ENCODE measurements at regions not wholly inside any gene's neighbourhood (a gene's known extent, or its start where the extent isn't known, plus 50 kb on each side); places are given as distances from the start of the nearest gene placed in this dataset.
"Not testable (repeated sequence)": the region's sequence is repeated elsewhere in the genome, so short reads cannot be mapped to it uniquely, and the experiment has no call there.

DNA sequence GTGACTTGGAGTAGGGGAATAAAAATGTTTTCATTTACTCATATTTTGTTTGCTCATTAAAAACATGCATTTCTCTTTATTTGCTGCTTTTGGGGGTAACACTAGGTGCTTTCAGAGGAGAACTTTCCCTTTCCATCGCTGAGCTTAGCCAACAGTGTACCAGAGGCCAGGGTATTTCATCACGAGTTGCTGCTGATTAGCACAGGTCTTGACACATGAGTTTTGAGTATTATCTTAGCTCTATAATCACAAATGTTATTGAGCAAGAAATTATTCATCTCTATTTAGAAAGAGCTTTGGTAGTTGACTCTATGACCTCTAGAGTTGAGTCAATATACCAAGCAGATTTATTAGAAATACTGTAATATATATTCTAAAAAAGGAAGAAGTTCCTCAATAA lies 375.9 kb downstream of the NXPH1 start:
- DNase-seq (ENCODE audit: low read depth, low spot score), result no peak

DNA sequence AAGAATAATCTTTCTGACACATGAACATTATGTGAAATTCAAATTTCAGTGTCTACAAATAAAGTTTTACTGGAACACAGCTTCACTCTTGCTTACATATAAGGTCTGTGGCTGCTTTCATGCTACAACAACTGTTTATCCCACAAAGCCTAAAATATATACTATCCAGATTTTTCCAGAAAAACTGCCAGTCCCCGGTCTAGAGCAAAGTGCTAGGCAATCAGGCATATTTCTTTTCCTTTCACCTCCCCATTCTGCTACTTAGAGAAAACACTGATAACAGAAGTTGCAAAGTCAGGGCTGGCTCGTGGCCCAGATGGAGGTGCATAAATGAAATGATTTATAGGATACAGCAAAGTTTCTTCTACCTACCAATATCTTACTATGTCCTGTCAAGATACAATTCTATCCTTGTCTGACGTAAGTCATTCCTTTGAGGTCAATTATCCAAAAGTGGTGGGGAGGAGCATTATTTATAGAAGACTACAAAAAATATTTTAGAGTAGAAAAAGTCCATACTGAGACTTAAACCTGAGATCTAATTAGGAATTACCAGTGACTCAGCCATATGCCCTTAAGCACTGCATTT lies 384.1 kb downstream of the NXPH1 start:
- peak; percentile 8 for DNase-seq (ENCODE audit: low read depth, low spot score)

GRCh38 chr7:8818406-8818805 lies 385.0 kb downstream of the NXPH1 start:
- DNase-seq (ENCODE audit: low read depth, low spot score), result no peak

DNA sequence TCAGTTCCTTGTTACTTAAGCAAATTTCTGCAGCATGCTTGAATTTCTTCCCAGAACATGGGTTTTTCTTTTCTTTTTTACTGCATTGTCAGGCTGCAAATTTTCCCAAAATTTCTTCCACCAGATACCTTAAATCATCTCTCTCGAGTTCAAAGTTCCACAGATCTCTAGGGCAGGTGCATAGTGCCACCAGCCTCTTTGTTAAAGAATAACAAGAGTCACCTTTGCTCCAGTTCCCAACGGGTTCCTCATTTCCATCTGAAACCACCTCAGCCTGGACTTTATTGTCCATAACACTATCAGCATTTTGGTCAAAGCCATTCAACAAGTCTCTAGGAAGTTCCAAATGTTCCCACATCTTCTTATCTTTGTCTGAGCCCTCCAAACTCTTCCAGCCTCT lies 389.2 kb downstream of the NXPH1 start:
- no peak for DNase-seq (ENCODE audit: low read depth, low spot score)

- no peak for DNase-seq (ENCODE audit: low read depth, low spot score)
These were observed 390.1 kb downstream of the NXPH1 start for GRCh38 chr7:8823486-8823885.

GRCh38 chr7:8827329-8827728 lies 393.9 kb downstream of the NXPH1 start:
- DNase-seq (ENCODE audit: low read depth, low spot score), result no peak

GRCh38 chr7:8829100-8829499 lies 395.7 kb downstream of the NXPH1 start:
- no peak for DNase-seq (ENCODE audit: low read depth, low spot score)

DNA sequence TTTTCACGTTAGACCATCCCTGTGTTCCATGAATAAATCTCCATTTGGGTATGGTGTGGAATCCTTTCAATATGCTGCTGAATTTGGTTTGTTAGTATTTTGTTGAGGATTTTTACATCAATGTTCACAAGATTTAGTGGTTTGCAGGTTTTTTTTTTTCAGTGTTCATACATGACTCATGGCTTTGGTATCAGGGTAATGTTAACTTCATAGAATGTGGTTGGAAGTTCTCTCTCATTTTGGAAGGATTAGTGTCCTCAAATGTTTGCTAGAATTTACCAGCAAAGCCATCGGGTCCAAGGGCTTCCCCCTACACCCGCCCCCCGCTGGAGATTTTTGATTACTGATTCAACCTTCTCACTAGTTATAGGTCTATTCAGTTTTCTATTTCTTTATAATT lies 398.0 kb downstream of the NXPH1 start:
- peak; percentile 83 for DNase-seq (ENCODE audit: low read depth, low spot score)

- DNase-seq (ENCODE audit: low read depth, low spot score), result no peak
These were observed 399.9 kb downstream of the NXPH1 start for GRCh38 chr7:8833355-8833754.

GRCh38 chr7:8841171-8841570 lies 407.8 kb downstream of the NXPH1 start:
- no peak for DNase-seq (ENCODE audit: low read depth, low spot score)

DNA sequence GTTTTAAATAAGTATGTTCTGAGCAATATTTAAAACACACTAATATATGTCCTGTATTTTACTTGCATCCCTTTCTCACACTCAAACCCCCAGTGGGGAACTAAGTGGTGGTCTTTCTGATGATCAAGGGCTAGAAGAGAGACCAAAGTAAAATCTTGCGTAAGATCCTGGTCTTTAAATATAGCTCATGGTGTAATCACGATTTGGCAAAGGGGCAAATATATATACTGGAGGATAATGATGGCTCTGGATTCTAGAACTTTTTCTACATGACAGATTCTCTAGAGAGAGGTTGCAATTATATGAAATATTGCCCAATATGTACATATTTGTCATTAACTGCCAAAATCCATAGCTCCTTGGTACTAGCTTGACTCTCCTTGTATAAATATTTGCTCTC lies 438.3 kb downstream of the NXPH1 start:
- DNase-seq (ENCODE audit: low read depth, low spot score), result no peak

GRCh38 chr7:8881916-8882315 lies 448.5 kb downstream of the NXPH1 start:
- DNase-seq (ENCODE audit: low read depth, low spot score), result no peak

GRCh38 chr7:8885480-8886000 lies 452.1 kb downstream of the NXPH1 start:
- no peak for DNase-seq (ENCODE audit: low read depth, low spot score)

GRCh38 chr7:8890346-8890745 lies 456.9 kb downstream of the NXPH1 start:
- not testable (repeated sequence) for DNase-seq (ENCODE audit: low read depth, low spot score)

- DNase-seq (ENCODE audit: low read depth, low spot score), result no peak
These were observed 460.4 kb downstream of the NXPH1 start for GRCh38 chr7:8893775-8894174.

DNA sequence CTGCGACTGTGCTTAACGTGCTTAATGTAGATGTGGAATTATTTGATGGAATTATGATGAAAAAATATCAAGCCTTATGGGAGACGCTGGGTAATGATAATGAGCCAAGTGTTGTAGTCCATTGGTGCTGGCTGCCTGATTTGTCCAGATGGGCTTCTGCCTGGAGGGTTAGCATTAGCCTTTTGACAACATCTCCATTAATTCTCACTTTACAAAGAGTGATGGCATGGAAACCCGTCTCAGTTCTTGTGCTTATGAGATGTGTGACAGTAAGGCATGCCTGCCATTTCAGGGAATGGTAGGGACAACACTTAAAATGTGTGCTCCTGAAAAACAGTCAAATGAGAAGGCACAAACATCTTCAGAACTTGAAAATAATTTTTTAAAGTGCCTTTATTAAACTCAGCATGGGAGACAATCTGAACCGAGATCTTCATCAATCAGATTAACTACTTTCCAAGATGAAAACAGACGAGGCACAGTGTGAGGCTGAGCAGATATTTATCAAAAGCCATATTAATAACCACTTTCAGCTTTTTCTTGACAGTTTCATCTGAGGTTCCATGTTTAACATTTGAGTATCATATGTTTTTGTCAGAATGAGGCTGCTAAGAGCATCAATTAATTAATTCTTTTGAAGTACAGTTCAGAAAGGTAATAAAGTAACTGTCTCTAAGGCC lies 473.1 kb downstream of the NXPH1 start:
- DNase-seq (ENCODE audit: low read depth, low spot score), result no peak

DNA sequence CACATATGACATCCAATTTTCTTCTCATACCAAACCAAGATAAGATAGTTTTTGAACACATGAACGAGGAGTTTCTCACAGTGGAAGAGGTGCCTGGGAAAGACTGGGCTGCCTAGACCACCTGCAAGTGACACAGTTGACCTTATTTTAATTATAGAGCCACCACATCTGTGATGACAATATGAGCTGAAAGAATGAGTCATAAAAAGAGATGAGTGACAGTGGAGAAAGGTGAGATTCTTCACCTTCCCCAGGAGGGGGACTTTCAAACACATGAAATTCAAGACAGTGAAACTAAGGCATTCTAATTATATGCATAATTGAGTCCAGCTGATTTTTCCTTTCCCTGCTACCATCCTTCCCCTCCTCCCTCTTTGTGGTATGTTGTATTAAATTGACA lies 475.5 kb downstream of the NXPH1 start:
- no peak for DNase-seq (ENCODE audit: low read depth, low spot score)

GRCh38 chr7:8913682-8914081 lies 480.3 kb downstream of the NXPH1 start:
- DNase-seq (ENCODE audit: low read depth, low spot score), result no peak

DNA sequence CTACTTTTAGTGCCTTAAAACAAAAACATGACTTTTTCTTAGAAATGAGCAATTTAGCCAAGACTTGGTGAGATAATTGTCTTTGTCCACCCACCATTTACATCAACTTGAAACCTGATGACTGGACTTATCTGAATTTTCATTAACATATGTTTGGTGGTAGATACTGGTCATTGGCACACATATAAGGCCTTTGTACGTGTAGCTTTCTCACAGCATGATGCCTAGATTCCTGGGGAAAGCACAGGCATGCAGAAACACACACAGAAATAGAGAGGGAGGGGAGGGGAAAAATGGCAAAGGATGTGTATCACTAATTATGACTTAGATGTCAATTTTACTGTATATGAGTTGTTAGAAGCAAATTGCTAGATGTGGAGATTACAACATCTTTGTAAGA lies 488.4 kb downstream of the NXPH1 start:
- DNase-seq (ENCODE audit: low read depth, low spot score), result no peak

DNA sequence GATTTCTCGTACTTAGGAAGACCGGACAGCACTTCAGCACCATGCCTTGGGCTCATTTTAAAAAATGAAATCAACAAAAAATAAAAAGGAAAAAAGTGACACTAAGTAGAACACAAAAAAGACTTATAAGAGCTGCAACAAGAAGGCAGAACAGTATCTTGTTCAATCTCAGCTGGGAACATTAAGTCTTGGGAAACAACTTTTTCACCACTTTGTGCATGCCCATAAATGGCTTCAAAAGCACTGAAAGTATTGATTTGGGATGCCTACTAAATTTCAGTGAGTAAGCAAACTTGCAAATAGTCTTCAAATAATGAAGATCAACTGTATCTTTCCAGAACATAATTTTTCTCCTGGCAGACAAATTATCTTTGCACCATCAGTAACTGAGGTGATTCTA lies 489.3 kb downstream of the NXPH1 start:
- no peak for DNase-seq (ENCODE audit: low read depth, low spot score)

DNA sequence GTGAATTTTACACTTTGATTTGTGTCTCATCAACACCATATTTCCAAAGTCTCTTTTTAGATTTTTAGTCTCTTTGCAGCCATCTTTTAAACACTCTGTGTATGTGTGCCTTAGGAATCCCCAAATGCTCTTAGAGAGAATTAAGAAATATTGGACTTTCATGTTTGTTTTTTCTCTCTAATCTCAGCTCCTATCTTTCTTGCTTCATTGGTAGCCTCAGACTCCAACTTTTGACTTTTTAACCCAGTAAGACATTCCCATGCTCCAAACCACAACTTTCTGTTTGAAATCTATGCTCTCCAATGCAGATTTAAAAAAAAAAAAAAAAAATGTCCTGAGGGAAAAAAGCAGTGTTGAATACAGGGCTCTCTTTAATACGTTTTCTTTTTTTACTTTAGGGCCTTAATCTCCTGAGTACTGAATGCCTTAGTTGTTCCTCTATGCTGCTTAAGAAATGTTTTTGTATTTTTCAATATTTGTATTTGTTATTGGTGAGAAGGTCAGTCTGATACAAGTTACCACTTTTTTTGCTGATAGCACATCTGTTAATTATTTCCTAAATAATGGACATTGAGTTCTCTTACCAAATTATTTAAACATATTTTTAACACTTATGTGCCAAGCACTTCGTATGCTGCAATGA lies 489.9 kb downstream of the NXPH1 start:
- no peak for DNase-seq (ENCODE audit: low read depth, low spot score)

GRCh38 chr7:8931906-8932646 lies 498.7 kb downstream of the NXPH1 start:
- DNase-seq (ENCODE audit: low read depth, low spot score), result peak; percentile 57
